ENCODE measurements at regions not wholly inside any gene's neighbourhood (a gene's known extent, or its start where the extent isn't known, plus 50 kb on each side); places are given as distances from the start of the nearest gene placed in this dataset.

GRCh38 chr9:17876687-17877086 is 297.8 kb downstream of the SH3GL2 start:
- no peaks in the 10 kb centered on the region for H4K20me1 ChIP-seq (ENCODE audit: insufficient read depth, low read length)
- H3K4me3 ChIP-seq (ENCODE audit: low read length) = no peak overlapping the region
- H2AFZ ChIP-seq (ENCODE audit: low read depth, low read length) = no peak overlapping the region
- H3K9ac ChIP-seq (ENCODE audit: low read length) = no peak overlapping the region
- no peaks in the 10 kb centered on the region for H3K79me2 ChIP-seq (ENCODE audit: low read length)
- H3K36me3 ChIP-seq (replicated peaks; ENCODE audit: low read depth, low read length) = no peaks in the 10 kb centered on the region
- no peak for TF ChIP-seq CTCF (IDR thresholded peaks at IDR 0.05; ENCODE audit: low read depth, low read length)
- no peak for TF ChIP-seq EZH2phosphoT487 (IDR thresholded peaks at IDR 0.05; ENCODE audit: low read depth)
- H3K9me3 ChIP-seq (ENCODE audit: insufficient read depth, low read length) = no peaks in the 10 kb centered on the region
- no peaks in the 10 kb centered on the region for H3K4me1 ChIP-seq (ENCODE audit: low read length)
- H3K27ac ChIP-seq (ENCODE audit: low read length) = no peak overlapping the region
- no peaks in the 10 kb centered on the region for H3K27me3 ChIP-seq (ENCODE audit: low read depth, low read length)
- H3K4me2 ChIP-seq (ENCODE audit: low read length) = no peak overlapping the region

- H3K27ac ChIP-seq (ENCODE audit: low read length) = no peak overlapping the region
- H3K36me3 ChIP-seq (replicated peaks; ENCODE audit: low read depth, low read length) = no peaks in the 10 kb centered on the region
- H3K4me2 ChIP-seq (ENCODE audit: low read length) = no peak overlapping the region
- no peaks in the 10 kb centered on the region for H4K20me1 ChIP-seq (ENCODE audit: insufficient read depth, low read length)
- no peak overlapping the region for H3K9ac ChIP-seq (ENCODE audit: low read length)
- H3K4me1 ChIP-seq (ENCODE audit: low read length) = no peaks in the 10 kb centered on the region
- H3K27me3 ChIP-seq (ENCODE audit: low read depth, low read length) = no peaks in the 10 kb centered on the region
- no peak for TF ChIP-seq EZH2phosphoT487 (IDR thresholded peaks at IDR 0.05; ENCODE audit: low read depth)
- H2AFZ ChIP-seq (ENCODE audit: low read depth, low read length) = no peak overlapping the region
- H3K9me3 ChIP-seq (ENCODE audit: insufficient read depth, low read length) = no peaks in the 10 kb centered on the region
- H3K79me2 ChIP-seq (ENCODE audit: low read length) = no peaks in the 10 kb centered on the region
- H3K4me3 ChIP-seq (ENCODE audit: low read length) = no peak overlapping the region
Measured at GRCh38 chr9:17878810-17879370, 300.0 kb downstream of the SH3GL2 start.

GRCh38 chr9:17881371-17881770 is 302.5 kb downstream of the SH3GL2 start:
- Histone ChIP-seq H3K9me3 (ENCODE audit: insufficient read depth, low read length) (no peaks in the 10 kb centered on the region), H3K9ac (ENCODE audit: low read length) (no peak overlapping the region), H3K4me3 (ENCODE audit: low read length) (no peak overlapping the region), H4K20me1 (ENCODE audit: insufficient read depth, low read length) (no peaks in the 10 kb centered on the region), H2AFZ (ENCODE audit: low read depth, low read length) (no peak overlapping the region), H3K27me3 (ENCODE audit: low read depth, low read length) (no peaks in the 10 kb centered on the region), H3K27ac (ENCODE audit: low read length) (no peak overlapping the region), H3K36me3 (replicated peaks; ENCODE audit: low read depth, low read length) (no peaks in the 10 kb centered on the region), H3K79me2 (ENCODE audit: low read length) (no peaks in the 10 kb centered on the region), H3K4me2 (ENCODE audit: low read length) (no peak overlapping the region), H3K4me1 (ENCODE audit: low read length) (no peaks in the 10 kb centered on the region)
- TF ChIP-seq EZH2phosphoT487 (IDR thresholded peaks at IDR 0.05; ENCODE audit: low read depth) (no peak), CTCF (IDR thresholded peaks at IDR 0.05; ENCODE audit: low read depth, low read length) (no peak)

GRCh38 chr9:17882688-17883594 is 304.1 kb downstream of the SH3GL2 start:
- Histone ChIP-seq H3K79me2 (ENCODE audit: low read length) (no peaks in the 10 kb centered on the region), H3K27ac (ENCODE audit: low read length) (no peak overlapping the region), H3K4me1 (ENCODE audit: low read length) (no peaks in the 10 kb centered on the region), H3K4me2 (ENCODE audit: low read length) (no peak overlapping the region), H3K9me3 (ENCODE audit: insufficient read depth, low read length) (no peaks in the 10 kb centered on the region), H3K27me3 (ENCODE audit: low read depth, low read length) (no peaks in the 10 kb centered on the region), H4K20me1 (ENCODE audit: insufficient read depth, low read length) (no peaks in the 10 kb centered on the region), H3K9ac (ENCODE audit: low read length) (no peak overlapping the region), H3K36me3 (replicated peaks; ENCODE audit: low read depth, low read length) (no peaks in the 10 kb centered on the region), H3K4me3 (ENCODE audit: low read length) (no peak overlapping the region), H2AFZ (ENCODE audit: low read depth, low read length) (no peak overlapping the region)
- TF ChIP-seq CTCF (IDR thresholded peaks at IDR 0.05; ENCODE audit: low read depth, low read length) = no peak
- no peak for TF ChIP-seq EZH2phosphoT487 (IDR thresholded peaks at IDR 0.05; ENCODE audit: low read depth)
